ENCODE measurements at regions not wholly inside any gene's neighbourhood (a gene's known extent, or its start where the extent isn't known, plus 50 kb on each side); places are given as distances from the start of the nearest gene placed in this dataset.
A peak's percentile ranks its signal among the peaks of the same experiment; 100 is the strongest.

DNA sequence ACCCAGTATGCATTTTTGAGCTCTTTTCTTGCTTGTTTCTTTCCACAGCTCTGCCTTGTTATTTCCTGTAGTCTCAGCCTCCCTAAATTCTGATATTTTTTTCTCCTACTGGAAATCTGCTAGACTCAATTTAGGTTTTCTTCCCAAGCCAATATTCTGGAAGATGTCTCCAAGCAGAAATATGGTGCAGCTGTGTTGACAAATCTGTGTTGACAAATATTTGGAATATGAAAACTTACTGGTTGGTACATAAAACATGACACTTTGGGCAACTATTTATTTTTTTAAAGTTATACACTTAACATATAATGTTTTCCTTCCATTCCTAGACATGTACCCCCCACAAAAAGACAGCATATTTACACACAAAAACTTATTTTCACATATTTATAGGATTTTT, 1048.4 kb downstream of the NCAM2 start:
- no peak for DNase-seq
- no peak overlapping the region for H3K4me3 ChIP-seq
- no peaks in the 10 kb centered on the region for H3K4me1 ChIP-seq
- no peak for TF ChIP-seq POLR2A (IDR thresholded peaks at IDR 0.05)
- TF ChIP-seq, protein P1, sequence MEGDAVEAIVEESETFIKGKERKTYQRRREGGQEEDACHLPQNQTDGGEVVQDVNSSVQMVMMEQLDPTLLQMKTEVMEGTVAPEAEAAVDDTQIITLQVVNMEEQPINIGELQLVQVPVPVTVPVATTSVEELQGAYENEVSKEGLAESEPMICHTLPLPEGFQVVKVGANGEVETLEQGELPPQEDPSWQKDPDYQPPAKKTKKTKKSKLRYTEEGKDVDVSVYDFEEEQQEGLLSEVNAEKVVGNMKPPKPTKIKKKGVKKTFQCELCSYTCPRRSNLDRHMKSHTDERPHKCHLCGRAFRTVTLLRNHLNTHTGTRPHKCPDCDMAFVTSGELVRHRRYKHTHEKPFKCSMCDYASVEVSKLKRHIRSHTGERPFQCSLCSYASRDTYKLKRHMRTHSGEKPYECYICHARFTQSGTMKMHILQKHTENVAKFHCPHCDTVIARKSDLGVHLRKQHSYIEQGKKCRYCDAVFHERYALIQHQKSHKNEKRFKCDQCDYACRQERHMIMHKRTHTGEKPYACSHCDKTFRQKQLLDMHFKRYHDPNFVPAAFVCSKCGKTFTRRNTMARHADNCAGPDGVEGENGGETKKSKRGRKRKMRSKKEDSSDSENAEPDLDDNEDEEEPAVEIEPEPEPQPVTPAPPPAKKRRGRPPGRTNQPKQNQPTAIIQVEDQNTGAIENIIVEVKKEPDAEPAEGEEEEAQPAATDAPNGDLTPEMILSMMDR (IDR thresholded peaks at IDR 0.05), result no peak
- no peak overlapping the region for H3K27ac ChIP-seq
- H3K36me3 ChIP-seq, result no peaks in the 10 kb centered on the region
- no peaks in the 10 kb centered on the region for H3K9me3 ChIP-seq
- no peaks in the 10 kb centered on the region for H3K27me3 ChIP-seq

DNA sequence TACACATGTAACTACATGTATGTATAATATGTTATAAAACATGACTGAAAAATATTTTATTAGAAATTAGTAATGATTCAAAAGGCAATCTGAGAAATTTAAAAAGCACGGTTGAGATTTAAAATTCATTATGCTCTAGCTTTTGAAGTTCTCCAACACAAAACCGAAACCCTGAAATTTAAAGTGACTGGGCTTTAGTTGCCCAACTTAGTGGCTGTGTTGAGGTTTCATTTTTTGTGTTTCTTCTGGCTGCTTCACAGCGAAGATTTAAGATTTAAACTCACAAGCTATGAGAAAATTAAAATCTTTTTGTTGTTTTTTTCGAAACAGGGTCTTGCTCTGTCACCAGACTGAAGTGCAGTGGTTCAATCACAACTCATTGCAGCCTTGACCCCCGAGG, 1058.7 kb downstream of the NCAM2 start:
- Histone ChIP-seq H3K9me3 (no peaks in the 10 kb centered on the region), H3K36me3 (no peaks in the 10 kb centered on the region), H3K4me3 (no peak overlapping the region), H3K4me1 (no peaks in the 10 kb centered on the region), H3K27ac (no peak overlapping the region), H3K27me3 (no peaks in the 10 kb centered on the region)
- TF ChIP-seq POLR2A (IDR thresholded peaks at IDR 0.05), result no peak
- TF ChIP-seq, protein P1 (IDR thresholded peaks at IDR 0.05), result no peak
- DNase-seq, result no peak

GRCh38 chr21:22062472-22063139, 1064.4 kb downstream of the NCAM2 start:
- H3K27me3 ChIP-seq, result no peaks in the 10 kb centered on the region
- no peaks in the 10 kb centered on the region for H3K36me3 ChIP-seq
- TF ChIP-seq, protein P1 (IDR thresholded peaks at IDR 0.05), result no peak
- no peak for TF ChIP-seq POLR2A (IDR thresholded peaks at IDR 0.05)
- no peaks in the 10 kb centered on the region for H3K4me1 ChIP-seq
- peak overlapping the region in 1 of 4 donors; percentile 1 for H3K27ac ChIP-seq
- DNase-seq, result no peak
- peak overlapping the region in 1 of 4 donors; percentile 30 for H3K4me3 ChIP-seq
- H3K9me3 ChIP-seq, result no peaks in the 10 kb centered on the region

- H3K9me3 ChIP-seq, result no peaks in the 10 kb centered on the region
- H3K4me1 ChIP-seq, result no peaks in the 10 kb centered on the region
- no peak for DNase-seq
- H3K36me3 ChIP-seq, result no peaks in the 10 kb centered on the region
- H3K27ac ChIP-seq, result no peak overlapping the region
- TF ChIP-seq, protein P1 (IDR thresholded peaks at IDR 0.05), result no peak
- TF ChIP-seq POLR2A (IDR thresholded peaks at IDR 0.05), result no peak
- H3K27me3 ChIP-seq, result no peaks in the 10 kb centered on the region
- H3K4me3 ChIP-seq, result peak overlapping the region in 1 of 4 donors; percentile 2
These were observed 1064.9 kb downstream of the NCAM2 start for GRCh38 chr21:22063140-22063539.

DNA sequence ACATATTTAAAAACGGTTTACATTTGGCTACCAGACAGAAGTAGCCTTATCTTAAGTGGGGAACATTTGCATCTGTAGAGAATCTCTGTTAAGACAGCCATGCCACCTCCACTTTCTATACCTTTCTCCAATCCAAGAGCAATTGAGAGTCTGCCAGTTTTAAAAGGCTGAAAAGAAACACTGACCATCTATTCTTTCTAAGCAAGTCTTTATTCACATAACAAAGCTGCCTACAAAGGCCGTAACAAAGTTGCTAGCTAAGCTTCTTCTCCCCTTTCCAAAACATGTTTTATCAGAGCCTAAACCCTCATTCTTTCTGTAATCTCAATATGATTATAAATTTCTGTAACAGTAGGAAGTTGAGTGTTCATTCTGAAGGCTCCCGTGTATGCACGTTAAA, 1078.3 kb downstream of the NCAM2 start:
- TF ChIP-seq, protein P1 (IDR thresholded peaks at IDR 0.05), result no peak
- TF ChIP-seq POLR2A (IDR thresholded peaks at IDR 0.05), result no peak
- no peak for DNase-seq
- no peaks in the 10 kb centered on the region for H3K36me3 ChIP-seq

DNA sequence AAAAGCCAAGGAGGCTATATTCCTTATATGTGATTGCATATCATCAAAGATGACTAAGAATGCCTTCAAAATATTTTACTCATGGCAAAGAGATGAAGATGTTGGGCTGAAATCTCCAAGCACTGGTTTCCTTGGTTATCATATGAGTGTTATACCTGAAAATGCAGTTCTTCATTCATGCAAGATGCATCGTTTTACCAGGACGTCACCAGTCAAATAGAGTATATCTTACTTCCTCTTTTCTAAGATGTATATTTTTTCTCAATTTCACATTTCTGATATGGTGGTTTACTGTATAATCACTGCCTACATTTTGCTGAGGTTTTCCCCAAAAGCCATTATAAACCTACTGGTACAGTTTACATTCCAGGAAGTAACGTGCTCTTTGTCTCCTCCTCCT, 1085.7 kb downstream of the NCAM2 start:
- no peak for DNase-seq
- TF ChIP-seq, protein P1 (IDR thresholded peaks at IDR 0.05), result no peak
- no peak for TF ChIP-seq POLR2A (IDR thresholded peaks at IDR 0.05)
- Histone ChIP-seq H3K27ac (no peak overlapping the region), H3K36me3 (no peaks in the 10 kb centered on the region), H3K27me3 (no peaks in the 10 kb centered on the region), H3K9me3 (no peaks in the 10 kb centered on the region), H3K4me3 (no peak overlapping the region), H3K4me1 (no peaks in the 10 kb centered on the region)

More for the DNA sequence above, 1078.3 kb downstream of the NCAM2 start:
- Histone ChIP-seq H3K27ac (no peak overlapping the region), H3K4me3 (no peak overlapping the region), H3K9me3 (no peaks in the 10 kb centered on the region), H3K4me1 (no peaks in the 10 kb centered on the region), H3K27me3 (no peaks in the 10 kb centered on the region)

Measured in Peyer's patch (tissue), 4 donors.